Loucy (cell line): ENCODE measurements at regions not wholly inside any gene's neighbourhood (a gene's known extent, or its start where the extent isn't known, plus 50 kb on each side); places are given as distances from the start of the nearest gene placed in this dataset.

ENCODE experiments used
- H2AFZ ChIP-seq: fragments of 200-600 bp; sonication (generic); 2 replicates; pipeline ENCODE4 v1.6.0; 2016; ENCODE audit warnings: antibody characterized with exemption, mild to moderate bottlenecking, low read length, moderate library complexity
- H3F3A ChIP-seq: fragments of 200-600 bp; 2 replicates; pipeline ENCODE4 v1.6.0; 2016; ENCODE audit warnings: antibody characterized with exemption, low read depth, mild to moderate bottlenecking
- H3K27me3 ChIP-seq: fragments of 200-600 bp; sonication (generic); 2 replicates; pipeline ENCODE4 v1.6.1; 2014; ENCODE audit warnings: low read length, mild to moderate bottlenecking; ENCODE audit not compliant: insufficient read depth, poor library complexity, severe bottlenecking
- H3K36me3 ChIP-seq: fragments of 200-600 bp; sonication (generic); 2 replicates; pipeline ENCODE4 v1.6.1; 2016; ENCODE audit warnings: low read length; ENCODE audit not compliant: insufficient read depth
- H3K4me1 ChIP-seq: fragments of 200-600 bp; sonication (generic); 2 replicates; pipeline ENCODE4 v1.5.1; 2014; ENCODE audit warnings: low read length, mild to moderate bottlenecking; ENCODE audit not compliant: insufficient read depth, poor library complexity, severe bottlenecking
- H3K4me2 ChIP-seq: fragments of 200-600 bp; sonication (generic); 2 replicates; pipeline ENCODE4 v1.6.0; 2014; ENCODE audit warnings: antibody characterized with exemption, low read length, low read depth, mild to moderate bottlenecking; ENCODE audit not compliant: poor library complexity, severe bottlenecking
- H3K4me3 ChIP-seq: fragments of 200-600 bp; sonication (generic); 2 replicates; pipeline ENCODE4 v1.5.1; 2014; ENCODE audit warnings: low read length, mild to moderate bottlenecking, mixed read lengths; ENCODE audit not compliant: poor library complexity, severe bottlenecking
- H3K79me2 ChIP-seq: fragments of 200-600 bp; sonication (generic); 2 replicates; pipeline ENCODE4 v1.6.1; 2014; ENCODE audit warnings: low read length; ENCODE audit not compliant: insufficient read depth
- H3K9ac ChIP-seq: fragments of 200-600 bp; sonication (generic); 2 replicates; pipeline ENCODE4 v1.6.0; 2014; ENCODE audit warnings: mild to moderate bottlenecking, low read depth, low read length, moderate library complexity; ENCODE audit not compliant: poor library complexity, severe bottlenecking
- H3K9me2 ChIP-seq: fragments of 200-600 bp; sonication (generic); replicated peaks from 2 replicates; pipeline ENCODE4 v1.6.1; 2016; ENCODE audit warnings: low read depth, low read length, mixed read lengths
- H3K9me3 ChIP-seq: fragments of 200-600 bp; sonication (generic); 2 replicates; pipeline ENCODE4 v1.6.1; 2014; ENCODE audit warnings: mild to moderate bottlenecking, antibody characterized with exemption, low read length, low read depth; ENCODE audit not compliant: insufficient read depth
- H4K20me1 ChIP-seq: fragments of 200-600 bp; sonication (generic); 2 replicates; pipeline ENCODE4 v1.6.0; 2014; ENCODE audit warnings: antibody characterized with exemption, low read length, mild to moderate bottlenecking; ENCODE audit not compliant: insufficient read depth, poor library complexity, severe bottlenecking
- CTCF ChIP-seq: fragments of 200-600 bp; sonication (generic); conservative IDR thresholded peaks from 2 replicates; pipeline ENCODE4 v1.5.1; 2014; ENCODE audit warnings: mild to moderate bottlenecking, antibody characterized with exemption, low read length
- EZH2phosphoT487 ChIP-seq: fragments of 200-600 bp; IDR thresholded peaks from 2 replicates; pipeline ENCODE4 v1.6.1; 2018; ENCODE audit warnings: antibody characterized with exemption, mild to moderate bottlenecking, moderate library complexity, borderline replicate concordance

DNA sequence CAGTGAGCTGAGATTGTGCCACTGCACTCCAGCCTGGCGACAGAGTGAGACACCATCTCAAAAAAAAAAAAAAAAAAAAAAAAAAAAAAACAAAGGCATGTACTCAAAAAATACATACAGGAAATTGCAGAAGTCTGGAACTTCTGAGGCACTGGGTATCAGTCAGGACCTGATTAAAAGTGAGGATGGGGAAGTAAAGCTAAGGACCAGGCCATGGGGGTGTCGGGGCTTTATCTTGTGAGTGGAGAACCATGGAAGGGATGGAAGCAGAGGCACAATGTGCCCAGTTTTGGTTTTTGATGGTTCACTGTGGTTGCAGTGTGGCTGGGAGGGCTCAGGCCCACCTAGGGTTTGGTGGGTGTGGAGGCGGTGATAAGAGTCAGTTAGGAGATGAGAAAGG is 212.7 kb upstream of the PIK3R1 start:
- no peaks in the 10 kb centered on the region for H3K9me3 ChIP-seq
- peaks cover 4% of the 10 kb centered on the region for H3K4me1 ChIP-seq

DNA sequence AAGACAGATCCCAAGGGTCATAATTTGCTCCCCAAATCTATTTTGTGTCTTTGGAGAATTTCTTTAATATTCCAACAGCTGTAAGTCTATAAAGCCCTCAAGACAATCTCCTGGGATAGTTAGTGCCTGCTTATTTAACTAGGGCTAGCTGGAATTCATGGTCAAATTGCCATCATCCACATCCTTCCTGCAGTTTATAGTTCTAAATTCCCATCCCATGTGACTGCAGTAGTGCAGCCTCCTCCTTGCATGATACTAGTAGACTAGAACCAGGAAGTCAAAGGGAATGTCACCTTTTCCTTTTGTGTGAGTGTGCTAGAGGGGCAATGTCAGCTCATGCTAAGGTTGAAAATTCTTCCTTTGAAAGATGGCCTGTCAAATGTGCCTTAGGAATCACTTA is 214.8 kb upstream of the PIK3R1 start:
- TF ChIP-seq EZH2phosphoT487 (no peak), CTCF (no peak)
- Histone ChIP-seq H3K27me3 (no peaks in the 10 kb centered on the region), H3K4me3 (no peak overlapping the region)

More for the DNA sequence above, 212.7 kb upstream of the PIK3R1 start:
- no peak overlapping the region for H3K4me2 ChIP-seq
- H3F3A ChIP-seq: no peaks in the 10 kb centered on the region
- no peaks in the 10 kb centered on the region for H4K20me1 ChIP-seq
- H3K79me2 ChIP-seq: no peaks in the 10 kb centered on the region
- no peak overlapping the region for H2AFZ ChIP-seq
- H3K9me2 ChIP-seq: no peaks in the 10 kb centered on the region
- no peaks in the 10 kb centered on the region for H3K36me3 ChIP-seq
- H3K27me3 ChIP-seq: no peaks in the 10 kb centered on the region
- TF ChIP-seq CTCF (no peak), EZH2phosphoT487 (no peak)
- no peak overlapping the region for H3K4me3 ChIP-seq
- H3K9ac ChIP-seq: no peak overlapping the region

GRCh38 chr5:67999391-67999790 is 216.2 kb upstream of the PIK3R1 start:
- Histone ChIP-seq H3K27me3 (no peaks in the 10 kb centered on the region), H3K4me3 (no peak overlapping the region), H3K36me3 (no peaks in the 10 kb centered on the region), H3K9me2 (no peaks in the 10 kb centered on the region), H3K4me1 (peaks cover 4% of the 10 kb centered on the region), H3K9ac (no peak overlapping the region), H3F3A (no peaks in the 10 kb centered on the region), H3K4me2 (no peak overlapping the region), H3K9me3 (no peaks in the 10 kb centered on the region), H3K79me2 (no peaks in the 10 kb centered on the region), H2AFZ (no peak overlapping the region), H4K20me1 (no peaks in the 10 kb centered on the region)
- TF ChIP-seq CTCF (no peak), EZH2phosphoT487 (no peak)

More for the DNA sequence above, 214.8 kb upstream of the PIK3R1 start:
- no peaks in the 10 kb centered on the region for H3K9me3 ChIP-seq
- peaks cover 4% of the 10 kb centered on the region for H3K4me1 ChIP-seq
- no peaks in the 10 kb centered on the region for H3K36me3 ChIP-seq
- H3K79me2 ChIP-seq: no peaks in the 10 kb centered on the region
- no peak overlapping the region for H3K9ac ChIP-seq
- no peaks in the 10 kb centered on the region for H3K9me2 ChIP-seq
- H3F3A ChIP-seq: no peaks in the 10 kb centered on the region
- no peak overlapping the region for H3K4me2 ChIP-seq
- peak overlapping the region; percentile 65; the same call in 1 of the 2 replicates for H2AFZ ChIP-seq
- no peaks in the 10 kb centered on the region for H4K20me1 ChIP-seq
